GM12878 (cell line): ENCODE measurements at regions not wholly inside any gene's neighbourhood (a gene's known extent, or its start where the extent isn't known, plus 50 kb on each side); places are given as distances from the start of the nearest gene placed in this dataset.

ENCODE experiments used
- ATAC-seq: fragments of 200-7000 bp; cut with Tn5 transposase; 3 replicates; pipeline ENCODE4 v1.9.1; 2020; ENCODE audit warnings: mild to moderate bottlenecking, moderate library complexity
- BruUV-seq: library from RNA; stranded (reverse); fragments of 400-500 nt; replicated peaks from 2 replicates; lab custom pipeline; 2021; lab: Mats Ljungman, UMichigan
- CTCF ChIA-PET: fragments of 300-600 bp; sonication (Branson Sonifier 250); formaldehyde crosslinking; extraction: SDS; loops from one replicate; lab custom pipeline; 2021; ENCODE audit warnings: inconsistent platforms; lab: Yijun Ruan, JAX
- POLR2A ChIA-PET: fragments of 350-600 bp; formaldehyde crosslinking; extraction: SDS; loops from one replicate; lab custom pipeline; 2021; ENCODE audit warnings: inconsistent platforms; lab: Charles Lee
- RAD21 ChIA-PET: fragments of 300-600 bp; sonication (Branson Sonifier 250); formaldehyde crosslinking; loops from one replicate; lab custom pipeline; 2023; ENCODE audit warnings: antibody characterized with exemption; ENCODE audit not compliant: unreplicated experiment; lab: Charles Lee
- SMC1A ChIA-PET: fragments of 300-600 bp; sonication (Branson Sonifier 250); formaldehyde crosslinking; loops from one replicate; lab custom pipeline; 2023; ENCODE audit not compliant: unreplicated experiment, uncharacterized antibody; lab: Charles Lee
- DNase-seq: peaks from one replicate; pipeline ENCODE4 v3.0.0-alpha.2; 2011; ENCODE audit warnings: low read depth, low spot score
- FAIRE-seq: peaks from 3 replicates; lab custom pipeline; 2011; peaks lifted over from hg19 to GRCh38; lab: Jason Lieb, UNC
- H2AFZ ChIP-seq: 2 replicates; pipeline ENCODE4 v1.6.0; 2011; ENCODE audit warnings: low read depth, low read length, control low read depth; ENCODE audit not compliant: control insufficient read depth
- H3K27ac ChIP-seq: 2 replicates; pipeline ENCODE4 v1.5.1; 2011; ENCODE audit warnings: control low read depth; ENCODE audit not compliant: control insufficient read depth, insufficient read depth
- H3K27me3 ChIP-seq, 2 experiments: replicated peaks in 1 of 2; 2 replicates each; pipeline versions ENCODE4 v1.6.0 to v1.6.1; 2011; ENCODE audit warnings: low read length in 1 of 2; ENCODE audit not compliant: control insufficient read depth in 2 of 2, insufficient read depth in 2 of 2
- H3K36me3 ChIP-seq, 2 experiments: 2 replicates each; pipeline ENCODE4 v1.5.1; 2011; ENCODE audit warnings: low read length in 1 of 2; ENCODE audit not compliant: control insufficient read depth in 2 of 2, insufficient read depth in 2 of 2
- H3K4me1 ChIP-seq: 2 replicates; pipeline ENCODE4 v1.6.1; 2011; ENCODE audit warnings: mild to moderate bottlenecking, low read length, moderate library complexity, mixed read lengths; ENCODE audit not compliant: control insufficient read depth, insufficient read depth
- H3K4me2 ChIP-seq: 2 replicates; pipeline ENCODE4 v1.6.0; 2011; ENCODE audit warnings: control low read depth; ENCODE audit not compliant: control insufficient read depth, insufficient read depth
- H3K4me3 ChIP-seq: fragments of 200-600 bp; sonication (generic); 2 replicates; pipeline ENCODE4 v1.5.1; 2016
- H3K79me2 ChIP-seq: 2 replicates; pipeline ENCODE4 v1.6.0; 2011; ENCODE audit warnings: low read length; ENCODE audit not compliant: control insufficient read depth, insufficient read depth
- H3K9ac ChIP-seq: 2 replicates; pipeline ENCODE4 v1.8.0; 2011; ENCODE audit warnings: low read length, control low read depth, mixed read lengths; ENCODE audit not compliant: control insufficient read depth, insufficient read depth
- H3K9me3 ChIP-seq: replicated peaks from 3 replicates; pipeline ENCODE4 v1.5.1; 2011; ENCODE audit warnings: mild to moderate bottlenecking, low read length; ENCODE audit not compliant: control insufficient read depth, insufficient read depth
- H4K20me1 ChIP-seq: 2 replicates; pipeline ENCODE4 v1.6.0; 2011; ENCODE audit not compliant: control insufficient read depth, insufficient read depth
- CEBPB ChIP-seq, 2 experiments: fragments of 150-350 bp in 1 of 2; IDR thresholded peaks; 2 replicates each; pipeline ENCODE4 v1.6.1; 2012 to 2014; ENCODE audit warnings: low read depth in 2 of 2, low read length in 2 of 2, borderline replicate concordance in 1 of 2, inconsistent platforms in 1 of 2
- CREB1 ChIP-seq: IDR thresholded peaks from 2 replicates; pipeline ENCODE4 v1.6.1; 2012; ENCODE audit warnings: low read depth, mild to moderate bottlenecking, inconsistent platforms
- E2F8 ChIP-seq: fragments of 450-650 bp; IDR thresholded peaks from 2 replicates; pipeline ENCODE4 v1.6.1; 2018; ENCODE audit warnings: mild to moderate bottlenecking, low read depth, moderate library complexity; ENCODE audit not compliant: partially characterized antibody
- EGR1 ChIP-seq, 2 experiments: IDR thresholded peaks; 1 replicate in 1 of 2; 2 replicates in 1 of 2; pipeline ENCODE4 v1.6.1; 2011 to 2012; ENCODE audit warnings: low read depth in 2 of 2, low read length in 2 of 2, borderline replicate concordance in 1 of 2, mild to moderate bottlenecking in 1 of 2, moderate library complexity in 1 of 2
- HDGF ChIP-seq: fragments of 450-650 bp; IDR thresholded peaks from 2 replicates; pipeline ENCODE4 v1.6.1; 2016; ENCODE audit warnings: antibody characterized with exemption
- KLF5 ChIP-seq: fragments of 450-650 bp; IDR thresholded peaks from 2 replicates; pipeline ENCODE4 v1.6.1; 2014; ENCODE audit warnings: mild to moderate bottlenecking; ENCODE audit not compliant: partially characterized antibody
- LARP7 ChIP-seq: fragments of 450-650 bp; IDR thresholded peaks from 2 replicates; pipeline ENCODE4 v1.6.1; 2017; ENCODE audit warnings: mild to moderate bottlenecking
- MTA3 ChIP-seq: IDR thresholded peaks from 2 replicates; pipeline ENCODE4 v1.6.1; 2012; ENCODE audit warnings: low read length, inconsistent platforms, borderline replicate concordance
- PML ChIP-seq: IDR thresholded peaks from 2 replicates; pipeline ENCODE4 v1.6.1; 2012; ENCODE audit warnings: low read length, inconsistent platforms
- RAD51 ChIP-seq: fragments of 450-650 bp; IDR thresholded peaks from 2 replicates; pipeline ENCODE4 v1.6.1; 2016; ENCODE audit warnings: moderate library complexity, mild to moderate bottlenecking, inconsistent platforms
- RELB ChIP-seq: fragments of 450-650 bp; IDR thresholded peaks from 2 replicates; pipeline ENCODE4 v1.6.1; 2017; ENCODE audit warnings: low read depth, mild to moderate bottlenecking, moderate library complexity
- SMC3 ChIP-seq: IDR thresholded peaks from 2 replicates; pipeline ENCODE4 v1.6.1; 2011; ENCODE audit warnings: low read length, improper control_type of control experiment, borderline replicate concordance
- TCF12 ChIP-seq: IDR thresholded peaks from 2 replicates; pipeline ENCODE4 v1.6.1; 2011; ENCODE audit warnings: low read depth, mild to moderate bottlenecking, low read length
- USF2 ChIP-seq: IDR thresholded peaks from 2 replicates; pipeline ENCODE4 v1.6.1; 2011; ENCODE audit warnings: low read depth, low read length, improper control_type of control experiment, borderline replicate concordance
- WRNIP1 ChIP-seq: IDR thresholded peaks from 2 replicates; pipeline ENCODE4 v1.6.1; 2011; ENCODE audit warnings: low read depth, low read length, improper control_type of control experiment, borderline replicate concordance
- YBX1 ChIP-seq: fragments of 450-650 bp; IDR thresholded peaks from 2 replicates; pipeline ENCODE4 v1.6.1; 2016; ENCODE audit warnings: antibody characterized with exemption
- ZBTB4 ChIP-seq: fragments of 450-650 bp; formaldehyde crosslinking; IDR thresholded peaks from 2 replicates; pipeline ENCODE4 v1.4.0; 2022; ENCODE audit warnings: mild to moderate bottlenecking, moderate library complexity
- ZNF207 ChIP-seq: fragments of 450-650 bp; IDR thresholded peaks from 2 replicates; pipeline ENCODE4 v1.6.1; 2014; ENCODE audit warnings: antibody characterized with exemption, mild to moderate bottlenecking, borderline replicate concordance
- WGBS: methylation state at CpG from one replicate; pipeline ENCODE4 v1.1.6; 2016; ENCODE audit warnings: low lambda C conversion rate; ENCODE audit not compliant: insufficient replicate concordance, insufficient coverage; ENCODE audit errors: missing lambda C conversion rate; 5-methylcytosine and 5-hydroxymethylcytosine counted together
- in situ Hi-C: fragments of 300-500 bp; cut with MboI; formaldehyde crosslinking; loops from 9 replicates; pipeline ENCODE4 v1.14.3; 2018; ENCODE audit warnings: mixed read lengths
- intact Hi-C: fragments of 100-400 bp; cut with micrococcal nuclease; formaldehyde crosslinking; loops from one replicate; pipeline ENCODE4 v1.14.2; 2022; ENCODE audit not compliant: unreplicated experiment

- in situ Hi-C loops = no loop called here
- SMC1A ChIA-PET = no interaction called here
- CTCF ChIA-PET = no interaction called here
- POLR2A ChIA-PET = no interaction called here
- no peak overlapping the region for H3K4me2 ChIP-seq
- FAIRE-seq (no peak), DNase-seq (no peak), ATAC-seq (no peak)
- no peak overlapping the region for H3K27ac ChIP-seq
- no peaks in the 10 kb centered on the region for H3K4me1 ChIP-seq
- RAD21 ChIA-PET = no interaction called here
- H3K79me2 ChIP-seq = no peaks in the 10 kb centered on the region
- no peak overlapping the region for H3K4me3 ChIP-seq
- no peak for TF ChIP-seq PML
- TF ChIP-seq TCF12 = no peak
- TF ChIP-seq RAD51 = no peak
- no peak for TF ChIP-seq HDGF
- TF ChIP-seq LARP7 = no peak
- no peak for TF ChIP-seq WRNIP1
- TF ChIP-seq E2F8 = no peak
- no peak for TF ChIP-seq SMC3
- no peak for TF ChIP-seq MTA3
- no peak for TF ChIP-seq EGR1 (IDR thresholded peaks at IDR 0.05; ENCODE audit: borderline replicate concordance in 1 of 2, low read depth in 2 of 2, low read length in 2 of 2)
- TF ChIP-seq USF2 = no peak
- no peak for TF ChIP-seq YBX1
- no peak for TF ChIP-seq CEBPB (IDR thresholded peaks at IDR 0.05; ENCODE audit: borderline replicate concordance in 1 of 2, low read depth in 2 of 2, low read length in 2 of 2)
- TF ChIP-seq KLF5 = no peak
- no peak for TF ChIP-seq RELB
- TF ChIP-seq ZBTB4 (CRISPR knock-in tag) = no peak
- no peak for TF ChIP-seq ZNF207
- TF ChIP-seq CREB1 = no peak
- H3K27me3 ChIP-seq = no peaks in the 10 kb centered on the region
- no peak overlapping the region for H3K9ac ChIP-seq
- H2AFZ ChIP-seq = no peak overlapping the region
- WGBS = 0% methylated on average over 1 of the region's 1 CpG
- BruUV-seq = no TSS peak
- H3K9me3 ChIP-seq = no peaks in the 10 kb centered on the region; the same call in 2 of the 3 replicates
- no peaks in the 10 kb centered on the region for H4K20me1 ChIP-seq
- no peaks in the 10 kb centered on the region for H3K36me3 ChIP-seq
- intact Hi-C loops = no loop called here
Observed at GRCh38 chr10:108241166-108241565, 1076.7 kb upstream of the SORCS1 start.
